Lower leg skin (tissue), 4 donors: ENCODE measurements at regions not wholly inside any gene's neighbourhood (a gene's known extent, or its start where the extent isn't known, plus 50 kb on each side); places are given as distances from the start of the nearest gene placed in this dataset.

Experiments
- DNase-seq, 2 donors: peaks; one replicate each; pipeline ENCODE4 v3.0.0-alpha.2; 2019; ENCODE audit warnings: low spot score in 2 of 2
- H3K4me3 ChIP-seq: fragments of 200-600 bp; sonication (generic); 2 replicates; pipeline ENCODE4 v1.5.1; 2017; ENCODE audit warnings: mild to moderate bottlenecking, low read depth; ENCODE audit not compliant: poor library complexity, severe bottlenecking
- CTCF ChIP-seq, 3 donors: fragments of 450-650 bp; IDR thresholded peaks; one replicate each; pipeline ENCODE4 v1.5.1; 2016; ENCODE audit warnings: antibody characterized with exemption in 3 of 3, mild to moderate bottlenecking in 3 of 3, moderate library complexity in 2 of 3
- POLR2A ChIP-seq, 2 donors: fragments of 450-650 bp; IDR thresholded peaks; one replicate each; pipeline ENCODE4 v1.6.1; 2016 to 2017; ENCODE audit warnings: antibody characterized with exemption in 2 of 2, mild to moderate bottlenecking in 1 of 2, moderate library complexity in 1 of 2
- WGBS, 2 donors: methylation state at CpG; one replicate each; pipeline ENCODE4 v1.1.5; 2018; 5-methylcytosine and 5-hydroxymethylcytosine counted together
- intact Hi-C: fragments of 100-400 bp; cut with DNase I; formaldehyde crosslinking; loops from one replicate; pipeline ENCODE4 v1.15.0; 2023; ENCODE audit warnings: low total_unique reads

GRCh38 chr6:144757730-144758129 is 472.6 kb downstream of the UTRN start:
- DNase-seq, result no peak
- H3K4me3 ChIP-seq, result no peak overlapping the region
- TF ChIP-seq POLR2A (IDR thresholded peaks at IDR 0.05) (no peak), CTCF (IDR thresholded peaks at IDR 0.05) (no peak)
- intact Hi-C loops, result no loop called here
- WGBS, 2 donors, result 78 to 80% methylated on average over 3 of the region's 3 CpGs

- 54 to 60% methylated on average over 3 of the region's 3 CpGs for WGBS, 2 donors
- H3K4me3 ChIP-seq, result no peak overlapping the region
- DNase-seq, result no peak
- intact Hi-C loops, result no loop called here
- TF ChIP-seq CTCF (IDR thresholded peaks at IDR 0.05) (no peak), POLR2A (IDR thresholded peaks at IDR 0.05) (no peak)
Measured at GRCh38 chr6:144758602-144759001, 473.5 kb downstream of the UTRN start.

GRCh38 chr6:144762469-144762868 is 477.3 kb downstream of the UTRN start:
- 87 to 91% methylated on average over 3 of the region's 3 CpGs for WGBS, 2 donors
- intact Hi-C loops, result no loop called here
- H3K4me3 ChIP-seq, result no peak overlapping the region
- no peak for DNase-seq
- TF ChIP-seq POLR2A (IDR thresholded peaks at IDR 0.05), result no peak
- TF ChIP-seq CTCF (IDR thresholded peaks at IDR 0.05), result no peak

GRCh38 chr6:144767051-144767450 is 481.9 kb downstream of the UTRN start:
- DNase-seq, result no peak
- intact Hi-C loops, result no loop called here
- no peak overlapping the region for H3K4me3 ChIP-seq
- TF ChIP-seq POLR2A (IDR thresholded peaks at IDR 0.05) (no peak), CTCF (IDR thresholded peaks at IDR 0.05) (no peak)
- 98 to 100% methylated on average over 1 of the region's 1 CpG for WGBS, 2 donors

- H3K4me3 ChIP-seq, result no peak overlapping the region
- TF ChIP-seq POLR2A (IDR thresholded peaks at IDR 0.05) (no peak), CTCF (IDR thresholded peaks at IDR 0.05) (no peak)
- no peak for DNase-seq
- intact Hi-C loops, result no loop called here
Measured at GRCh38 chr6:144768551-144769075, 483.5 kb downstream of the UTRN start.

GRCh38 chr6:144769142-144769541 is 484.0 kb downstream of the UTRN start:
- WGBS, 2 donors, result 65 to 66% methylated on average over 3 of the region's 3 CpGs
- intact Hi-C loops, result no loop called here
- DNase-seq, result no peak

More at GRCh38 chr6:144769142-144769541, 484.0 kb downstream of the UTRN start:
- H3K4me3 ChIP-seq, result no peak overlapping the region
- no peak for TF ChIP-seq CTCF (IDR thresholded peaks at IDR 0.05)
